HL-60 (cell line): ENCODE measurements at regions not wholly inside any gene's neighbourhood (a gene's known extent, or its start where the extent isn't known, plus 50 kb on each side); places are given as distances from the start of the nearest gene placed in this dataset.

Experiments
- CTCF ChIP-seq: IDR thresholded peaks from one replicate; pipeline ENCODE4 v1.5.1; 2011; ENCODE audit warnings: low read length, control low read depth, inconsistent platforms; ENCODE audit not compliant: insufficient read depth
- POLR2AphosphoS5 ChIP-seq: IDR thresholded peaks from 2 replicates; pipeline ENCODE4 v1.6.1; 2012; ENCODE audit warnings: low read depth

GRCh38 chr4:25580633-25581467 lies 74.8 kb upstream of the SLC34A2 start:
- TF ChIP-seq POLR2AphosphoS5 (no peak), CTCF (no peak)
